MM.1S (cell line): ENCODE measurements at regions not wholly inside any gene's neighbourhood (a gene's known extent, or its start where the extent isn't known, plus 50 kb on each side); places are given as distances from the start of the nearest gene placed in this dataset.

Source experiments
- DNase-seq: peaks from one replicate; pipeline ENCODE4 v3.0.0-alpha.2; 2015
- H2AFZ ChIP-seq: fragments of 300-600 bp; sonication (generic); 2 replicates; pipeline ENCODE4 v1.6.0; 2016; ENCODE audit warnings: antibody characterized with exemption, low read length
- H3F3A ChIP-seq: fragments of 300-600 bp; sonication (generic); 2 replicates; pipeline ENCODE4 v1.6.1; 2016; ENCODE audit warnings: mild to moderate bottlenecking, antibody characterized with exemption, low read length, moderate library complexity, mixed read lengths; ENCODE audit not compliant: insufficient read depth
- H3K27ac ChIP-seq: fragments of 300-600 bp; sonication (generic); 2 replicates; pipeline ENCODE4 v1.5.1; 2016; ENCODE audit warnings: mild to moderate bottlenecking, low read length
- H3K27me3 ChIP-seq: fragments of 300-600 bp; sonication (generic); replicated peaks from 2 replicates; pipeline ENCODE4 v1.6.0; 2016; ENCODE audit warnings: low read length; ENCODE audit not compliant: insufficient read depth
- H3K36me3 ChIP-seq: fragments of 300-600 bp; sonication (generic); replicated peaks from 2 replicates; pipeline ENCODE4 v1.6.1; 2016; ENCODE audit warnings: mild to moderate bottlenecking, low read length, mixed read lengths; ENCODE audit not compliant: insufficient read depth
- H3K4me1 ChIP-seq: fragments of 300-600 bp; sonication (generic); 2 replicates; pipeline ENCODE4 v1.6.1; 2016; ENCODE audit warnings: low read length, mixed read lengths
- H3K4me2 ChIP-seq: fragments of 300-600 bp; sonication (generic); 2 replicates; pipeline ENCODE4 v1.6.0; 2016; ENCODE audit warnings: low read depth, low read length
- H3K4me3 ChIP-seq: fragments of 300-600 bp; sonication (generic); 2 replicates; pipeline ENCODE4 v1.5.1; 2016; ENCODE audit warnings: low read length, mixed read lengths
- H3K79me2 ChIP-seq: fragments of 300-600 bp; sonication (generic); 2 replicates; pipeline ENCODE4 v1.6.1; 2016; ENCODE audit warnings: mixed run types, low read length, mixed read lengths
- H3K9ac ChIP-seq: fragments of 300-600 bp; sonication (generic); 2 replicates; pipeline ENCODE4 v1.6.1; 2016; ENCODE audit warnings: low read length, mixed read lengths
- H3K9me2 ChIP-seq: fragments of 300-600 bp; sonication (generic); replicated peaks from 2 replicates; pipeline ENCODE4 v1.6.1; 2016; ENCODE audit warnings: mild to moderate bottlenecking, low read length, mixed read lengths; ENCODE audit not compliant: insufficient read depth
- H3K9me3 ChIP-seq: fragments of 300-600 bp; sonication (generic); replicated peaks from 2 replicates; pipeline ENCODE4 v1.6.1; 2016; ENCODE audit warnings: mild to moderate bottlenecking, low read length, mixed read lengths; ENCODE audit not compliant: insufficient read depth
- H4K20me1 ChIP-seq: fragments of 300-600 bp; sonication (generic); 2 replicates; pipeline ENCODE4 v1.6.1; 2016; ENCODE audit warnings: mild to moderate bottlenecking, low read length, moderate library complexity, mixed read lengths; ENCODE audit not compliant: insufficient read depth
- CTCF ChIP-seq: fragments of 300-600 bp; sonication (generic); IDR thresholded peaks from 2 replicates; pipeline ENCODE4 v1.5.1; 2016; ENCODE audit warnings: antibody characterized with exemption, low read length, mixed read lengths
- EZH2 ChIP-seq: fragments of 300-600 bp; sonication (generic); optimal IDR thresholded peaks from 2 replicates; pipeline ENCODE3; 2017; ENCODE audit warnings: low read depth, mild to moderate bottlenecking, antibody characterized with exemption, low read length, mixed read lengths
- EZH2phosphoT487 ChIP-seq: fragments of 300-600 bp; sonication (generic); IDR thresholded peaks from 2 replicates; pipeline ENCODE4 v1.6.1; 2018; ENCODE audit warnings: antibody characterized with exemption, low read length

- Histone ChIP-seq H3K9me3 (no peaks in the 10 kb centered on the region), H3K9ac (no peak overlapping the region), H4K20me1 (no peaks in the 10 kb centered on the region), H3K36me3 (no peaks in the 10 kb centered on the region), H3K4me3 (no peak overlapping the region), H3K79me2 (no peaks in the 10 kb centered on the region), H3K27ac (no peak overlapping the region), H3K4me2 (no peak overlapping the region), H3F3A (no peaks in the 10 kb centered on the region), H2AFZ (no peak overlapping the region), H3K27me3 (no peaks in the 10 kb centered on the region), H3K9me2 (no peaks in the 10 kb centered on the region), H3K4me1 (no peaks in the 10 kb centered on the region)
- no peak for TF ChIP-seq EZH2phosphoT487
- no peak for TF ChIP-seq EZH2
- DNase-seq, result no peak
These were observed 1345.0 kb upstream of the SLC10A2 start for GRCh38 chr13:104411141-104411765.

GRCh38 chr13:104408733-104409132 lies 1342.5 kb upstream of the SLC10A2 start:
- H3F3A ChIP-seq, result no peaks in the 10 kb centered on the region
- DNase-seq, result no peak
- no peaks in the 10 kb centered on the region for H3K9me3 ChIP-seq
- H3K27ac ChIP-seq, result no peak overlapping the region
- H3K4me1 ChIP-seq, result no peaks in the 10 kb centered on the region
- H2AFZ ChIP-seq, result no peak overlapping the region
- H3K9me2 ChIP-seq, result no peaks in the 10 kb centered on the region
- no peaks in the 10 kb centered on the region for H3K27me3 ChIP-seq
- H3K79me2 ChIP-seq, result no peaks in the 10 kb centered on the region
- H3K4me2 ChIP-seq, result no peak overlapping the region
- no peaks in the 10 kb centered on the region for H3K36me3 ChIP-seq
- TF ChIP-seq EZH2 (no peak), EZH2phosphoT487 (no peak), CTCF (no peak)
- no peaks in the 10 kb centered on the region for H4K20me1 ChIP-seq
- H3K4me3 ChIP-seq, result no peak overlapping the region
- H3K9ac ChIP-seq, result no peak overlapping the region

- Histone ChIP-seq H3K4me1 (no peaks in the 10 kb centered on the region), H3K9me2 (no peaks in the 10 kb centered on the region), H3K4me2 (no peak overlapping the region), H3K36me3 (no peaks in the 10 kb centered on the region), H3K9me3 (no peaks in the 10 kb centered on the region), H2AFZ (no peak overlapping the region), H3K4me3 (no peak overlapping the region), H3K79me2 (no peaks in the 10 kb centered on the region), H3K27ac (no peak overlapping the region), H3K27me3 (no peaks in the 10 kb centered on the region), H3K9ac (no peak overlapping the region), H4K20me1 (no peaks in the 10 kb centered on the region), H3F3A (no peaks in the 10 kb centered on the region)
- TF ChIP-seq EZH2 (no peak), EZH2phosphoT487 (no peak), CTCF (no peak)
- no peak for DNase-seq
These were observed 1338.1 kb upstream of the SLC10A2 start for GRCh38 chr13:104404325-104404724.

DNA sequence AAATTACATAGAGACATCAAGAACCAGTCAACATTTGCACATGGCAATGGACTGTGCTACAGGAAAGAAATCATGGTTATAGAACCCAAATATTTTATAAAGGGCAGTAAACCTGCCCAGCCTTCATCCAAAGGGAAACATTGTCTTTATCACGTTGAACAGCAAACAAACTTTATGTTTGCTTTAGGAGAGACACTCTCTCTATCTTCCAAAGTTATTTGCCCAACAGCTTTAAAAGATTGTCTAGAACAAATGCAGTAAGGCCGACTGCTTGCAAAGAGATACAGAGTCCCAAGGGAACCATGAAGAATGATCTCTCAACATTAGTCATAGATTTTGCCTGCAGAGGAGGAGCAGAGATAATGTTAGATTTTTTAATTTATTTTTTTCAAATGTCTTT lies 1323.5 kb upstream of the SLC10A2 start:
- H2AFZ ChIP-seq, result no peak overlapping the region
- H4K20me1 ChIP-seq, result no peaks in the 10 kb centered on the region
- TF ChIP-seq EZH2 (no peak), EZH2phosphoT487 (no peak), CTCF (no peak)
- no peak overlapping the region for H3K4me3 ChIP-seq
- H3K4me1 ChIP-seq, result no peaks in the 10 kb centered on the region
- H3K36me3 ChIP-seq, result no peaks in the 10 kb centered on the region
- no peaks in the 10 kb centered on the region for H3K9me3 ChIP-seq
- no peaks in the 10 kb centered on the region for H3K79me2 ChIP-seq
- no peaks in the 10 kb centered on the region for H3K27me3 ChIP-seq
- H3K9ac ChIP-seq, result no peak overlapping the region
- no peaks in the 10 kb centered on the region for H3K9me2 ChIP-seq
- no peaks in the 10 kb centered on the region for H3F3A ChIP-seq
- H3K4me2 ChIP-seq, result no peak overlapping the region
- no peak overlapping the region for H3K27ac ChIP-seq
- DNase-seq, result no peak
